ENCODE measurements at regions not wholly inside any gene's neighbourhood (a gene's known extent, or its start where the extent isn't known, plus 50 kb on each side); places are given as distances from the start of the nearest gene placed in this dataset.
"Not testable (repeated sequence)": the region's sequence is repeated elsewhere in the genome, so short reads cannot be mapped to it uniquely, and the experiment has no call there.

DNA sequence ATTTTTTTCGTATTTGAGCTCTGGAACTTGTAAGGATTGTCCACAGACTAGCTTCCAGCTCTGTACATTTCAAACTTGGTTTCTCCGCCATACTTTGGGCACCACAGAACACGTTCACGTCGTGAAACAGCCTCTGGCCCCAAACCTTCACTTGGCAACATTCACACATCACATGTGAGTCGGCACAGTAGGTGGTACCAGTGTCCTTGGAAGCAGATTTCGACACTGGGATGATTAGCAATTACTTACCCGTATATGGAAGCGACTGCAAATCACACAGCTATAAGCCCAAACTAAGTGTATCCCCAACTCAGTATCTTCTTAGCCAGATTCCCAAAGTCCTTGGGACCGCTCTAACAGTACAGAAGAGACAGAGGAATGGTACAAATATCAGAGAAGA is 60.2 kb downstream of the MAFB start:
- DNase-seq (ENCODE audit: low read depth), result no peak
- TF ChIP-seq, protein P1, sequence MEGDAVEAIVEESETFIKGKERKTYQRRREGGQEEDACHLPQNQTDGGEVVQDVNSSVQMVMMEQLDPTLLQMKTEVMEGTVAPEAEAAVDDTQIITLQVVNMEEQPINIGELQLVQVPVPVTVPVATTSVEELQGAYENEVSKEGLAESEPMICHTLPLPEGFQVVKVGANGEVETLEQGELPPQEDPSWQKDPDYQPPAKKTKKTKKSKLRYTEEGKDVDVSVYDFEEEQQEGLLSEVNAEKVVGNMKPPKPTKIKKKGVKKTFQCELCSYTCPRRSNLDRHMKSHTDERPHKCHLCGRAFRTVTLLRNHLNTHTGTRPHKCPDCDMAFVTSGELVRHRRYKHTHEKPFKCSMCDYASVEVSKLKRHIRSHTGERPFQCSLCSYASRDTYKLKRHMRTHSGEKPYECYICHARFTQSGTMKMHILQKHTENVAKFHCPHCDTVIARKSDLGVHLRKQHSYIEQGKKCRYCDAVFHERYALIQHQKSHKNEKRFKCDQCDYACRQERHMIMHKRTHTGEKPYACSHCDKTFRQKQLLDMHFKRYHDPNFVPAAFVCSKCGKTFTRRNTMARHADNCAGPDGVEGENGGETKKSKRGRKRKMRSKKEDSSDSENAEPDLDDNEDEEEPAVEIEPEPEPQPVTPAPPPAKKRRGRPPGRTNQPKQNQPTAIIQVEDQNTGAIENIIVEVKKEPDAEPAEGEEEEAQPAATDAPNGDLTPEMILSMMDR (conservative IDR thresholded peaks at IDR 0.05; ENCODE audit: control insufficient read depth, insufficient read depth, low read depth, low read length), result no peak
- H3K4me3 ChIP-seq (ENCODE audit: control insufficient read depth, low read depth, low read length), result no peak overlapping the region

DNA sequence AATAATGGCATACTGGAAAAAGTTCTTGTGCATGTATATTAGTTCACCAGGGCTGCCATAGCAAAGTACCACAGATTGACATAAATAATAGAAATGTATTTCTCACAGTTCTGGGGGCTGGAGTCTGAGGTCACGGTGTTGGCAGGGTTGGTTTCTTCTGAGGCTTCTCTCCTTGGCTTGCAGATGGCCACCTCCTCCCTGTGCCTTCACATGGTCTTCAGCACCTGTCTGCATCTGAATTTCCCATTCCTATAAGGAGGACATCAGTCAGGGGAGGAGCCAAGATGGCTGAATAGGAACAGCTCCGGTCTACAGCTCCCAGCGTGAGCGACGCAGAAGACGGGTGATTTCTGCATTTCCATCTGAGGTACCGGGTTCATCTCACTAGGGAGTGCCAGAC is 70.0 kb downstream of the MAFB start:
- DNase-seq (ENCODE audit: low read depth); H3K4me3 ChIP-seq (ENCODE audit: control insufficient read depth, low read depth, low read length): not testable (repeated sequence)

DNA sequence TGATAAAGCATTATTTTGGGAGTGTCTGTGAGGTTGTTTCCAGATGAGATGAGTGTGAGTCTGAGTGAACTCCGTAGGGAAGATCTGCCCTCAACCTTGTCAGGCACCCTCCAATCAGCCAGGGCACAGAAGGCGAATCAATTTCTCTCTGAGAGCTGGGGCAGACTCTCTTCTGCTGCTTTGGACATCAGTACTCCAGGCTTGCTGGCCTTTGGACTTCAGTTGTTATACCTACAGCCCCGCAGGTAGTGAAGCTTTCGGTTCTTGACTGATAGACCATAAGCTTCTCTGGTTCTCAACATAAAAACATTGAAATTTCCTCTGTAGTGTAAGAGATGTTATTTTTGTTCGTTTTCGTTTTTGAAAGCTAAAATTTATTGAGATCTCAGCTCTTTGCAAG is 71.4 kb downstream of the MAFB start:
- no peak for DNase-seq (ENCODE audit: low read depth)
- TF ChIP-seq, protein P1 (conservative IDR thresholded peaks at IDR 0.05; ENCODE audit: control insufficient read depth, insufficient read depth, low read depth, low read length), result no peak
- no peak overlapping the region for H3K4me3 ChIP-seq (ENCODE audit: control insufficient read depth, low read depth, low read length)

DNA sequence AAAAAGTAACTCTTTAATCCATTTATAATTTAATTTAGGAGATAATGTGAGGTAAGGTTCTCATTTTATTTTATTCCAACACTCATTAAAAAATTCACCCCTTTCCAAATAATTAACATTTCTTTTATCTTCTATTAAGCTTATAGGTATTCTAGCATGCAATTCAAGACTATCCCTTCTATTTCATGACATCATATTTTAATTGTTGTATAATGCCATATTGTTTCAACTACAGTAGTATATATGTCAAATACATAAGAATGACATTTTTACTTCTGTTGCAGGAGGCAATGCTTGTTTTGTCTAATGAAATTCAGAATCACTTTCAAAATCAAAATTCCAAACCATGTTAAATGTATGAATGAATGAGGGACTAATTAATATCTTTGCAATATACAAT is 76.2 kb downstream of the MAFB start:
- no peak for DNase-seq (ENCODE audit: low read depth)
- TF ChIP-seq, protein P1 (conservative IDR thresholded peaks at IDR 0.05; ENCODE audit: control insufficient read depth, insufficient read depth, low read depth, low read length), result no peak
- no peak overlapping the region for H3K4me3 ChIP-seq (ENCODE audit: control insufficient read depth, low read depth, low read length)

DNA sequence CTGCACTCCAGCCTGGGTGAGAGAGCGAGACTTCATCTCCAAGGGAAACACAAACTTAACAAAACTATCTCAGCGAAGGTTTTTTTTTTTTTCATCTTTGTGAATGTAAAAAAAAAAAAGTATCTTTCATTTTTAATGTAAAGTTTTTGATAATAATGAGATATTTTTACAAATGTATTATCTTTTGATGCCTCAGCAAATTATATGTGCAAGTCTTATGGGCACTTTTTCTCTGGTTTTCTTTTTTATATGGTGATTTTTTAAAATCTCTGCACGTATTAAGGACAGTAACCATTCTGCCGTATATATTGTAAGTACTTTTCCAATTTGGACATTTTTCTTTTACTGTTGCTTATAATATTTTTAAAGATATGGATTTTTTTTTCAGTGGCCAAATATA is 76.8 kb downstream of the MAFB start:
- no peak overlapping the region for H3K4me3 ChIP-seq (ENCODE audit: control insufficient read depth, low read depth, low read length)
- DNase-seq (ENCODE audit: low read depth), result no peak
- TF ChIP-seq, protein P1 (conservative IDR thresholded peaks at IDR 0.05; ENCODE audit: control insufficient read depth, insufficient read depth, low read depth, low read length), result no peak

DNA sequence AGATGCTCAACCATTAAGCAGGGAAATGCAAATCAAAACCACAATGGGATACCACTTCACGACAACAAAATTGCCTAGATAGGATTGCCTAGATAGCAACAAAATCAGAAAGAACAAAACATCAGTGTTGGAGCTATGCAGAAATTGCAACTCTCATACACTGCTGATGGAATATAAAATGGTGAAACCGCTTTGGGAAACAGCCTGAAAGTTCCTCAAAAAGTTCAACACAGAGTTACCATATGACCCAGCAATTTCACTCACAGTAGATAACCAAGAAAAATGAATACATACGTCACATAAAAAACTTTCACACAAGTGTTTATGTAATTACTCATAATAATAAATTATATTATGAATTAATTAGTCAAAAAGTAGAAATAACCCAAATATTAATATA is 78.3 kb downstream of the MAFB start:
- no peak for DNase-seq (ENCODE audit: low read depth)
- TF ChIP-seq, protein P1 (conservative IDR thresholded peaks at IDR 0.05; ENCODE audit: control insufficient read depth, insufficient read depth, low read depth, low read length), result no peak
- H3K4me3 ChIP-seq (ENCODE audit: control insufficient read depth, low read depth, low read length), result no peak overlapping the region

DNA sequence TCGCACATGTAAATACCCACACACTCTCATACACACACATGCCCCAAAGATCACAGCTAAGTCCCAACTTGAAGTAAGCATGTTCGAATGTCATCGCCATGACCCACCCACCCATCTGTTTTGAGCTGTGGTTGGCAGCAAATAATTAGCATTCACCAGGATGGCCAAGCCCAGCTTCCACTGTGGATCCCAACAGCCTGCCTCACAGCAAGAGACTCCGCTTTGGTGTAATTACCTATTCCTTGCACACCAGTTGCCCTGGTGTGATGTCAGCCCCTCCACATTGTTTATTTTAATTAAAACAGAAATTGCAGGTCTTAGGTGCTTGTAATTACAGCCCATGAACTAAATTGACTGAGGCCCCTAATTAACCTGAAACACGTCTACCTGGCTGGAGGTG is 81.1 kb downstream of the MAFB start:
- TF ChIP-seq, protein P1 (conservative IDR thresholded peaks at IDR 0.05; ENCODE audit: control insufficient read depth, insufficient read depth, low read depth, low read length), result no peak
- no peak overlapping the region for H3K4me3 ChIP-seq (ENCODE audit: control insufficient read depth, low read depth, low read length)
- DNase-seq (ENCODE audit: low read depth), result no peak
